ENCODE measurements at regions not wholly inside any gene's neighbourhood (a gene's known extent, or its start where the extent isn't known, plus 50 kb on each side); places are given as distances from the start of the nearest gene placed in this dataset.
"Not testable (repeated sequence)": the region's sequence is repeated elsewhere in the genome, so short reads cannot be mapped to it uniquely, and the experiment has no call there.

- TF ChIP-seq CTCF, POLR2A (IDR thresholded peaks at IDR 0.05): not testable (repeated sequence)
Observed at GRCh38 chr3:186435332-186435731, 73.3 kb upstream of the DGKG start.
